HCT116 (cell line): ENCODE measurements at regions not wholly inside any gene's neighbourhood (a gene's known extent, or its start where the extent isn't known, plus 50 kb on each side); places are given as distances from the start of the nearest gene placed in this dataset.

Experiments
- ATAC-seq: fragments of 200-7000 bp; cut with Tn5 transposase; 2 replicates; pipeline ENCODE4 v1.9.1; 2020; ENCODE audit warnings: mild to moderate bottlenecking, moderate library complexity
- BruUV-seq: library from RNA; stranded (reverse); fragments of 400-500 nt; replicated peaks from 2 replicates; lab custom pipeline; 2021; lab: Mats Ljungman, UMichigan
- CTCF ChIA-PET: fragments of 300-600 bp; sonication (Branson Sonifier 250); formaldehyde crosslinking; loops from one replicate; lab custom pipeline; 2021; ENCODE audit warnings: antibody characterized with exemption; lab: Charles Lee
- POLR2A ChIA-PET: fragments of 300-600, 350-600 bp; sonication (Branson Sonifier 250); formaldehyde crosslinking; loops from one replicate; lab custom pipeline; 2021; ENCODE audit warnings: antibody characterized with exemption; lab: Charles Lee
- RAD21 ChIA-PET, 2 experiments: fragments of 300-600 bp; sonication (Branson Sonifier 250); formaldehyde crosslinking; loops; one replicate each; lab custom pipeline; 2023; ENCODE audit warnings: low total read pairs in 2 of 2; ENCODE audit not compliant: uncharacterized antibody in 2 of 2, unreplicated experiment in 2 of 2, low non-redundant PET in 1 of 2; lab: Charles Lee
- DNase-seq: peaks from one replicate; pipeline ENCODE4 v3.0.0-alpha.2; 2010; ENCODE audit warnings: low read depth, low spot score
- H2AFZ ChIP-seq: fragments of 200-600 bp; shearing (Covaris generic), sonication (generic); 2 replicates; pipeline ENCODE4 v1.6.1; 2017; ENCODE audit warnings: low read depth, mixed run types, mixed read lengths, antibody characterized with exemption, low read length; ENCODE audit not compliant: poor library complexity, severe bottlenecking
- H3K27ac ChIP-seq: 2 replicates; pipeline ENCODE4 v1.5.1; 2012; ENCODE audit warnings: low read depth, low read length
- H3K27me3 ChIP-seq: fragments of 200-600 bp; sonication (generic); 2 replicates; pipeline ENCODE4 v1.6.1; 2016; ENCODE audit warnings: mixed run types, low read length, mixed read lengths; ENCODE audit not compliant: insufficient read depth
- H3K36me3 ChIP-seq, 2 experiments: fragments of 200-500 bp in 1 of 2; fragments of 200-600 bp in 1 of 2; sonication (Bioruptor generic) in 1 of 2; sonication (generic) in 1 of 2; 2 replicates each; pipeline versions ENCODE4 v1.5.1 to v1.6.1; 2014 to 2016; ENCODE audit warnings: low read length in 2 of 2, inconsistent platforms in 1 of 2, mixed read lengths in 1 of 2, mixed run types in 1 of 2; ENCODE audit not compliant: insufficient read depth in 2 of 2, control insufficient read depth in 1 of 2
- H3K4me1 ChIP-seq, 2 experiments: fragments of 200-600 bp in 1 of 2; sonication (generic) in 1 of 2; 2 replicates each; pipeline versions ENCODE4 v1.5.1 to v1.6.1; 2012 to 2017; ENCODE audit warnings: low read length in 2 of 2, inconsistent platforms in 1 of 2, mild to moderate bottlenecking in 1 of 2, mixed read lengths in 1 of 2, mixed run types in 1 of 2, moderate library complexity in 1 of 2; ENCODE audit not compliant: insufficient read depth in 2 of 2, control insufficient read depth in 1 of 2
- H3K4me2 ChIP-seq: fragments of 200-600 bp; sonication (generic); 2 replicates; pipeline ENCODE4 v1.6.1; 2017; ENCODE audit warnings: mixed run types, low read length, mixed read lengths
- H3K4me3 ChIP-seq, 2 experiments: fragments of 200-600 bp in 1 of 2; sonication (generic) in 1 of 2; replicated peaks in 1 of 2; 2 replicates each; pipeline ENCODE4 v1.5.1; 2011 to 2016; ENCODE audit warnings: low read length in 2 of 2, control low read depth in 1 of 2, low read depth in 1 of 2, mild to moderate bottlenecking in 1 of 2, mixed read lengths in 1 of 2, mixed run types in 1 of 2
- H3K79me2 ChIP-seq: fragments of 200-600 bp; sonication (generic); 2 replicates; pipeline ENCODE4 v1.6.1; 2017; ENCODE audit warnings: mild to moderate bottlenecking, mixed run types, low read length, moderate library complexity, mixed read lengths; ENCODE audit not compliant: insufficient read depth
- H3K9ac ChIP-seq: fragments of 200-600 bp; sonication (generic); 2 replicates; pipeline ENCODE4 v1.6.1; 2016; ENCODE audit warnings: low read length, mixed read lengths
- H3K9me2 ChIP-seq: fragments of 200-600 bp; sonication (generic), shearing (Covaris generic); 2 replicates; pipeline ENCODE4 v1.6.1; 2017; ENCODE audit warnings: mixed run types, mild to moderate bottlenecking, moderate library complexity; ENCODE audit not compliant: insufficient read depth
- H3K9me3 ChIP-seq, 2 experiments: fragments of 200-500 bp in 1 of 2; fragments of 200-600 bp in 1 of 2; sonication (Bioruptor generic) in 1 of 2; sonication (generic) in 1 of 2; 2 replicates each; pipeline ENCODE4 v1.6.1; 2014 to 2017; ENCODE audit warnings: low read length in 2 of 2, mixed read lengths in 2 of 2, inconsistent platforms in 1 of 2, low read depth in 1 of 2, mild to moderate bottlenecking in 1 of 2, mixed run types in 1 of 2, moderate library complexity in 1 of 2; ENCODE audit not compliant: control insufficient read depth in 1 of 2, insufficient read depth in 1 of 2
- H4K20me1 ChIP-seq: fragments of 200-600 bp; sonication (generic), shearing (Covaris generic); 2 replicates; pipeline ENCODE4 v1.6.1; 2017; ENCODE audit warnings: mixed run types, mild to moderate bottlenecking, moderate library complexity; ENCODE audit not compliant: insufficient read depth
- CBX3 ChIP-seq: IDR thresholded peaks from 2 replicates; pipeline ENCODE4 v1.6.1; 2012; ENCODE audit warnings: low read depth
- CEBPB ChIP-seq: IDR thresholded peaks from 2 replicates; pipeline ENCODE4 v1.6.1; 2012; ENCODE audit warnings: low read depth
- EGR1 ChIP-seq: IDR thresholded peaks from 2 replicates; pipeline ENCODE4 v1.6.1; 2012; ENCODE audit warnings: low read depth
- ELF1 ChIP-seq: IDR thresholded peaks from 2 replicates; pipeline ENCODE4 v1.6.1; 2012; ENCODE audit warnings: low read depth, borderline replicate concordance
- POLR2A ChIP-seq: IDR thresholded peaks from 2 replicates; pipeline ENCODE4 v1.7.0; 2011; ENCODE audit warnings: borderline replicate concordance; ENCODE audit not compliant: insufficient read depth, insufficient read length; ENCODE audit errors: extremely low read depth
- POLR2AphosphoS5 ChIP-seq: IDR thresholded peaks from 2 replicates; pipeline ENCODE4 v1.6.1; 2011; ENCODE audit warnings: mild to moderate bottlenecking, low read depth, low read length, moderate library complexity
- RAD21 ChIP-seq: IDR thresholded peaks from 2 replicates; pipeline ENCODE4 v1.6.1; 2012; ENCODE audit warnings: low read depth, mild to moderate bottlenecking
- REST ChIP-seq: IDR thresholded peaks from 2 replicates; pipeline ENCODE4 v1.6.1; 2012; ENCODE audit warnings: low read depth
- SIN3A ChIP-seq: IDR thresholded peaks from 2 replicates; pipeline ENCODE4 v1.6.1; 2012; ENCODE audit warnings: low read depth
- SRF ChIP-seq: IDR thresholded peaks from 2 replicates; pipeline ENCODE4 v1.6.1; 2012; ENCODE audit warnings: low read depth
- TCF7L2 ChIP-seq: IDR thresholded peaks from 2 replicates; pipeline ENCODE4 v1.7.0; 2011; ENCODE audit warnings: borderline replicate concordance, inconsistent platforms; ENCODE audit not compliant: insufficient read depth, insufficient read length; ENCODE audit errors: extremely low read depth
- YY1 ChIP-seq: IDR thresholded peaks from 2 replicates; pipeline ENCODE4 v1.6.1; 2011; ENCODE audit warnings: low read length, low read depth, moderate library complexity, mild to moderate bottlenecking; ENCODE audit not compliant: insufficient replicate concordance; ENCODE audit errors: extremely low read depth
- ZFX ChIP-seq: fragments of 450-650 bp; IDR thresholded peaks from 2 replicates; pipeline ENCODE4 v1.6.1; 2017
- ZNF274 ChIP-seq: fragments of 200-500 bp; sonication (Bioruptor generic); IDR thresholded peaks from 2 replicates; pipeline ENCODE4 v1.6.1; 2014; ENCODE audit warnings: mild to moderate bottlenecking, low read depth, low read length, inconsistent platforms
- intact Hi-C: fragments of 100-400 bp; cut with micrococcal nuclease; formaldehyde crosslinking; loops from 2 replicates; pipeline ENCODE4 v1.10.0; 2022
- TF ChIP-seq, protein P1 (sequence below): IDR thresholded peaks from 2 replicates; pipeline ENCODE4 v1.6.1; 2012

- H3K9me3 ChIP-seq = peaks cover 4 to 20% of the 10 kb centered on the region in 2 experiments; a peak in 3 of 4 replicates
- H3K36me3 ChIP-seq = no peaks in the 10 kb centered on the region
- H3K27me3 ChIP-seq = no peaks in the 10 kb centered on the region
- RAD21 ChIA-PET = no interaction called here
- TF ChIP-seq REST = no peak
- no peak for TF ChIP-seq POLR2A
- no peak for TF ChIP-seq RAD21
- TF ChIP-seq, protein P1, sequence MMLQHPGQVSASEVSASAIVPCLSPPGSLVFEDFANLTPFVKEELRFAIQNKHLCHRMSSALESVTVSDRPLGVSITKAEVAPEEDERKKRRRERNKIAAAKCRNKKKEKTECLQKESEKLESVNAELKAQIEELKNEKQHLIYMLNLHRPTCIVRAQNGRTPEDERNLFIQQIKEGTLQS = no peak
- TF ChIP-seq EGR1 = no peak
- no peak for TF ChIP-seq ZFX
- TF ChIP-seq ELF1 = no peak
- TF ChIP-seq CBX3 = no peak
- no peak for TF ChIP-seq ZNF274
- TF ChIP-seq SIN3A = no peak
- no peak for TF ChIP-seq CEBPB
- no peak for TF ChIP-seq YY1
- no peak for TF ChIP-seq TCF7L2
- TF ChIP-seq SRF = no peak
- TF ChIP-seq POLR2AphosphoS5 = no peak
- BruUV-seq = no TSS peak
- no peak overlapping the region for H3K4me3 ChIP-seq
- no peak overlapping the region for H3K27ac ChIP-seq
- H2AFZ ChIP-seq = no peak overlapping the region
- no peak overlapping the region for H3K4me2 ChIP-seq
- no peaks in the 10 kb centered on the region for H3K79me2 ChIP-seq
- POLR2A ChIA-PET = no interaction called here
- CTCF ChIA-PET = no interaction called here
- no peaks in the 10 kb centered on the region for H3K4me1 ChIP-seq
- intact Hi-C loops = no loop called here
- DNase-seq (no peak), ATAC-seq (no peak)
- H3K9me2 ChIP-seq = no peaks in the 10 kb centered on the region
- no peak overlapping the region for H3K9ac ChIP-seq
- H4K20me1 ChIP-seq = no peaks in the 10 kb centered on the region
Observed at GRCh38 chr1:238727670-238728069, 658.7 kb upstream of the CHRM3 start.
